ENCODE measurements at regions not wholly inside any gene's neighbourhood (a gene's known extent, or its start where the extent isn't known, plus 50 kb on each side); places are given as distances from the start of the nearest gene placed in this dataset.

DNA sequence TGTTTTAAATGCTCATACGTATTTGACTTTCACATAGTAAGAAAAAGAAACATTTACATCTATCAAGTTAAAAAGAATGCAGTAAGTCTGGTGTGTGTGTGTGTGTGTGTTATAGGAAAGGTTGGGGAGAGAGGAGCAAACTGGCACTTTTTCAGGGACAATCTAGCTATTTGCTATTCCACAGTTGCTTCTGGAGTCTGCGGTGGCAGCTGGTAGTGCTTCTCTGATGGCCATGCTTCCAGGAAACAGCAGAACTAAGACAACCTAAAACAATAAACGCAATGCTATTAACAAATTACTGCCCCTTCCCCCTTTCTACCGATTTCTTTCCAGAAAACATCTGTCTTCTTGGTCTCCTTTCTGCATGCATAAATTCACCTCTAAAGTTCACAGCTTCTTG, 70.0 kb upstream of the CDH10 start:
- TF ChIP-seq POLR2AphosphoS5 (IDR thresholded peaks at IDR 0.05; ENCODE audit: borderline replicate concordance, low read depth, low read length) (no peak), EZH2 (IDR thresholded peaks at IDR 0.05) (no peak)

Data from SK-N-MC (cell line).